Nephron (organoid): ENCODE measurements at regions not wholly inside any gene's neighbourhood (a gene's known extent, or its start where the extent isn't known, plus 50 kb on each side); places are given as distances from the start of the nearest gene placed in this dataset.

Experiments used
- H3K27ac Mint-ChIP-seq, 3 experiments: 2 replicates each; pipeline ENCODE4 v1.8.0; 2020; ENCODE audit warnings: mixed read lengths in 3 of 3, mild to moderate bottlenecking in 2 of 3, moderate library complexity in 1 of 3
- H3K27me3 Mint-ChIP-seq: 2 replicates; pipeline ENCODE4 v1.8.0; 2021; ENCODE audit warnings: low read depth, mild to moderate bottlenecking, moderate library complexity, mixed read lengths
- H3K36me3 Mint-ChIP-seq: 2 replicates; pipeline ENCODE4 v1.8.0; 2020; ENCODE audit warnings: low read depth, mixed read lengths
- H3K4me1 Mint-ChIP-seq: 2 replicates; pipeline ENCODE4 v1.8.0; 2020; ENCODE audit warnings: mixed read lengths
- H3K4me3 Mint-ChIP-seq, 3 experiments: 2 replicates each; pipeline ENCODE4 v1.8.0; 2020; ENCODE audit warnings: mild to moderate bottlenecking in 3 of 3, mixed read lengths in 3 of 3, moderate library complexity in 2 of 3
- H3K9me3 Mint-ChIP-seq: 2 replicates; pipeline ENCODE4 v1.8.0; 2020; ENCODE audit warnings: mixed read lengths
- CTCF ChIP-seq, 3 experiments: fragments of 200-600 bp; sonication (generic); IDR thresholded peaks; one replicate each; pipeline ENCODE4 v1.5.0; 2021; ENCODE audit warnings: antibody characterized with exemption in 3 of 3; ENCODE audit not compliant: unreplicated experiment in 3 of 3

GRCh38 chr3:159904455-159904854, 84.2 kb upstream of the IL12A start:
- Mint-ChIP-seq H3K9me3 (no peaks in the 10 kb centered on the region), H3K27me3 (peaks cover 5% of the 10 kb centered on the region), H3K4me3 (no peak overlapping the region), H3K4me1 (peaks cover 3% of the 10 kb centered on the region), H3K36me3 (peaks cover 10% of the 10 kb centered on the region), H3K27ac (no peak overlapping the region)
- TF ChIP-seq CTCF (IDR thresholded peaks at IDR 0.05; ENCODE audit: unreplicated experiment in 3 of 3) = no peak

- no peaks in the 10 kb centered on the region for H3K4me1 Mint-ChIP-seq
- no peak overlapping the region for H3K4me3 Mint-ChIP-seq
- no peak overlapping the region for H3K27ac Mint-ChIP-seq
- no peaks in the 10 kb centered on the region for H3K9me3 Mint-ChIP-seq
- peaks cover 5% of the 10 kb centered on the region for H3K27me3 Mint-ChIP-seq
- peaks cover 7% of the 10 kb centered on the region for H3K36me3 Mint-ChIP-seq
- TF ChIP-seq CTCF (IDR thresholded peaks at IDR 0.05; ENCODE audit: unreplicated experiment in 3 of 3) = no peak
Measured at GRCh38 chr3:159904911-159905310, 83.7 kb upstream of the IL12A start.

- H3K27me3 Mint-ChIP-seq = peaks cover 5% of the 10 kb centered on the region
- TF ChIP-seq CTCF (IDR thresholded peaks at IDR 0.05; ENCODE audit: unreplicated experiment in 3 of 3) = no peak
- H3K36me3 Mint-ChIP-seq = no peaks in the 10 kb centered on the region
- H3K4me1 Mint-ChIP-seq = no peaks in the 10 kb centered on the region
- no peaks in the 10 kb centered on the region for H3K9me3 Mint-ChIP-seq
- H3K27ac Mint-ChIP-seq = no peak overlapping the region
- H3K4me3 Mint-ChIP-seq = no peak overlapping the region
Measured at GRCh38 chr3:159907828-159908227, 80.8 kb upstream of the IL12A start.

GRCh38 chr3:159910991-159911663, 77.5 kb upstream of the IL12A start:
- no peak overlapping the region for H3K4me3 Mint-ChIP-seq
- no peaks in the 10 kb centered on the region for H3K4me1 Mint-ChIP-seq
- no peaks in the 10 kb centered on the region for H3K9me3 Mint-ChIP-seq
- no peaks in the 10 kb centered on the region for H3K36me3 Mint-ChIP-seq
- TF ChIP-seq CTCF (IDR thresholded peaks at IDR 0.05; ENCODE audit: unreplicated experiment in 3 of 3) = no peak
- peaks cover 8% of the 10 kb centered on the region for H3K27me3 Mint-ChIP-seq
- no peak overlapping the region for H3K27ac Mint-ChIP-seq

GRCh38 chr3:159911664-159912037, 77.0 kb upstream of the IL12A start:
- no peak overlapping the region for H3K27ac Mint-ChIP-seq
- no peaks in the 10 kb centered on the region for H3K36me3 Mint-ChIP-seq
- no peaks in the 10 kb centered on the region for H3K4me1 Mint-ChIP-seq
- no peak for TF ChIP-seq CTCF (IDR thresholded peaks at IDR 0.05; ENCODE audit: unreplicated experiment in 3 of 3)
- no peaks in the 10 kb centered on the region for H3K9me3 Mint-ChIP-seq
- H3K4me3 Mint-ChIP-seq = no peak overlapping the region
- peaks cover 8% of the 10 kb centered on the region for H3K27me3 Mint-ChIP-seq

- Mint-ChIP-seq H3K9me3 (no peaks in the 10 kb centered on the region), H3K36me3 (no peaks in the 10 kb centered on the region), H3K4me1 (no peaks in the 10 kb centered on the region), H3K27ac (peak overlapping the region in 1 of 3 experiments; percentile 78), H3K4me3 (no peak overlapping the region), H3K27me3 (peaks cover 3% of the 10 kb centered on the region)
- TF ChIP-seq CTCF (IDR thresholded peaks at IDR 0.05; ENCODE audit: unreplicated experiment in 3 of 3) = no peak
Measured at GRCh38 chr3:159913712-159914414, 74.8 kb upstream of the IL12A start.
